GM12864 (cell line): ENCODE measurements at regions not wholly inside any gene's neighbourhood (a gene's known extent, or its start where the extent isn't known, plus 50 kb on each side); places are given as distances from the start of the nearest gene placed in this dataset.

Experiments used
- DNase-seq: peaks from one replicate; pipeline ENCODE4 v3.0.0-alpha.2; 2011; ENCODE audit warnings: low read depth
- H3K4me3 ChIP-seq: 2 replicates; pipeline ENCODE4 v1.5.1; 2011; ENCODE audit warnings: mild to moderate bottlenecking, low read depth, low read length, control low read depth
- TF ChIP-seq, protein P1 (sequence below): IDR thresholded peaks from 2 replicates; pipeline ENCODE4 v1.5.1; 2011; ENCODE audit warnings: low read depth, mild to moderate bottlenecking, moderate library complexity, low read length, control low read depth, inconsistent platforms; ENCODE audit errors: missing control alignments

DNA sequence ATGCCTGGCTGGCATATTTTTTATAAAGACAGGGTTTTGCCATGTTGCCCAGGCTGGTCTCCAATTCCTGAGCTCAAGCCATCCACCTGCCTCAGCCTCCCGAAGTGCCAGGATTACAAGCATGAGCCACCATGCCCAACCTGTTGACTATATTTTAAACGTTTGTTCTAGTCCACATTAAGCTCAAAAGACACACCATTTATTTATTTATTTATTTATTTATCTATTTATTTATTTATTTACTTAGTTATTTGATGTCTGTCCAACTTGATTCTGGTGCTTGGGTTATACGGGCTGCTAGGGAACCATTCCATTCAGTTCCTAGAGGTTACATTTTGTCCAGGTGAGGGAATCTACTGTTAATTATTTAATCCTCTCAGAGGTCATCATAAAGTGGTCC lies 98.1 kb upstream of the ADGRL4 start:
- DNase-seq, result no peak
- H3K4me3 ChIP-seq, result no peak overlapping the region
- TF ChIP-seq, protein P1, sequence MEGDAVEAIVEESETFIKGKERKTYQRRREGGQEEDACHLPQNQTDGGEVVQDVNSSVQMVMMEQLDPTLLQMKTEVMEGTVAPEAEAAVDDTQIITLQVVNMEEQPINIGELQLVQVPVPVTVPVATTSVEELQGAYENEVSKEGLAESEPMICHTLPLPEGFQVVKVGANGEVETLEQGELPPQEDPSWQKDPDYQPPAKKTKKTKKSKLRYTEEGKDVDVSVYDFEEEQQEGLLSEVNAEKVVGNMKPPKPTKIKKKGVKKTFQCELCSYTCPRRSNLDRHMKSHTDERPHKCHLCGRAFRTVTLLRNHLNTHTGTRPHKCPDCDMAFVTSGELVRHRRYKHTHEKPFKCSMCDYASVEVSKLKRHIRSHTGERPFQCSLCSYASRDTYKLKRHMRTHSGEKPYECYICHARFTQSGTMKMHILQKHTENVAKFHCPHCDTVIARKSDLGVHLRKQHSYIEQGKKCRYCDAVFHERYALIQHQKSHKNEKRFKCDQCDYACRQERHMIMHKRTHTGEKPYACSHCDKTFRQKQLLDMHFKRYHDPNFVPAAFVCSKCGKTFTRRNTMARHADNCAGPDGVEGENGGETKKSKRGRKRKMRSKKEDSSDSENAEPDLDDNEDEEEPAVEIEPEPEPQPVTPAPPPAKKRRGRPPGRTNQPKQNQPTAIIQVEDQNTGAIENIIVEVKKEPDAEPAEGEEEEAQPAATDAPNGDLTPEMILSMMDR, result no peak

DNA sequence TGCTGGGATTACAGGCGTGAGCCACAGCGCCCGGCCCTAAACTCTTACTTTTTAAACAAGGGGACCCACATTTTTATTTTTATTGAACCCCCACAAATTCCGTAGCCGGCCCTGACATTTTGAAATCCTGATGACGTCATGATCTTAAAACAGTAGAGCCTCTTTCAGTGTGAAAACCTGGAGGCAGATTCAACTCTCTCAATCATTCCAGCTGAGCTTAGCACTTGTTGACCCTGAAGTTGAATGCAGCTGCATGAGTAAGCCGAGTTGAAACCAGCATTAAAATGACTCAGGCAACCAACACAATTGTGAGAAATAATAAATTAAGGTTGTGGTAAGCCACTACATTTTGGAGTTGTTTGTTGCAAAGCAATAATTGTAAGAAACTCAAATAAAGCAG lies 93.9 kb upstream of the ADGRL4 start:
- H3K4me3 ChIP-seq, result no peak overlapping the region
- no peak for DNase-seq
- TF ChIP-seq, protein P1, result no peak

DNA sequence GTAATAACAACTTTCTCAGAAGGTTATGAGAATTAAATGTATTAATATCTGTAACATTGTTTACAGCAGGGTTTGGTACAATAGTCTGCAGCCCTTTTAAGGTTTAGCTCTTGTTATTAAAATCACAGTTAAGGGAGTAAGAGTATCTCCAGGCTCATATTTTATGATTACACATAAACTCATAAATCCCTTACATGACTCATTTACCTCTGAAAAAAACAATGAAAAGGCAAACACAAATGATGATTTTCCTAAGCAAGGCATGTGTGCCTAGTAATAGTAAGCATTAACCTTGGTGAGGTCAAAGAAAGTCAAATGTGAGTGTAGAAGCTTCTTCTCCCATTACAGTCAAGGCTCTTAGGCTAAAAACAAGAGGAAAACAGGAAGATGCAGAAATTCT lies 84.5 kb upstream of the ADGRL4 start:
- TF ChIP-seq, protein P1, result no peak
- DNase-seq, result no peak
- no peak overlapping the region for H3K4me3 ChIP-seq

DNA sequence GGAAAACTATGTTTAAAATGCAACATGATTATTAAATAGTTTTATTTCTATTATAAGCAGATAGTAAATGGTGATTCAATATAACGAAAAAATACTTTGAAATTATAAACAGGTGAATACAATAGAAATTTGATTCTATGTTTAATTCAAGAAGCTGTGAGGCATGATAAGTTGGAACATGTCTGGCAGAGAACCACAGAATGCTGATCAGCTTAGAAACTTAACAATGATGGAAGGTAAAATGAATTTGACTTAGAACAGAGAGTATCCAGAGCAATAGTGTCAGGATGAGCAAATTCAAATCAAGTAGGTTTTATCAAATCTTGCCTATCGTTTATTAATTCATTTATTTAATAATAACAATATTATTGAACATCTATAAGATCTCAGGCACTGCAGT lies 83.4 kb upstream of the ADGRL4 start:
- TF ChIP-seq, protein P1, result no peak
- no peak for DNase-seq
- H3K4me3 ChIP-seq, result no peak overlapping the region

DNA sequence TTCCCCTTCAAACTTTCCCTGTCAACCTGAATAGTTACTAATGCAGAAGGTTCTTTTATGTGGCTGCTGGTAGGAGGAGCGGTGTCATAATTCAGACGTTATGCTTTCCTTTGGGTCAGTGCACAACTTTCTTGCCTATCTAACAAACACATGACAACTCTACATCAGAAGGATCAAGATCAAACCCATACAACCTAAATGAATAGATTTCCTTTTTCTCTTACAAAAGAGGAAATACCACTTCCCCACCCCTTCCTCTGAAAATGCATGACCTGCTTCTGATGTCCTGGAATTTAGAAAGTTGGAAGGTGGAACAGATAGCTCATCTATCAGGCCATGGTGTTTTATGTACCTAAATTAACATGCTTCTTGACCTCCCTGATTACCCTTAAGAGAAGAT lies 75.7 kb upstream of the ADGRL4 start:
- DNase-seq, result no peak
- H3K4me3 ChIP-seq, result no peak overlapping the region
- TF ChIP-seq, protein P1, result no peak

DNA sequence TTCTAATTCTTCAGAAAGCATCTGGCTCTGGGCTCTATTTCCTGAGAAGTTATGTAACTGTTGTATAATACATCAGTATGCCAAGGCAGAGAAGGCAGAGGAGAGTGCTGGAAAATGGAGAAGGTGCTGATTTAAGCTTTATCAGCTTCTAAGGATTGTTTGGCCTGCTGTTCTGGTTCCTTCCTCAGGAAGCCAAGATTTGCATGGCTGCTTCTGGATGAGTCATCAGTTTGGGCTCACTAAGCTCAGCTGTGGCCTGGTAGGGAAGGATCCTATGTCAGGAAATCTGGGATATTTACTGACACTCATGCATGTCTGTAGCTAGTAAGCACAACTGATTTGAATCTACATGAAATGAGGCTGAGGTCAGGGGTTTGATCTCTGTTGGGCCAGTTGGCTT lies 73.2 kb upstream of the ADGRL4 start:
- DNase-seq, result no peak
- H3K4me3 ChIP-seq, result no peak overlapping the region
- TF ChIP-seq, protein P1, result no peak

DNA sequence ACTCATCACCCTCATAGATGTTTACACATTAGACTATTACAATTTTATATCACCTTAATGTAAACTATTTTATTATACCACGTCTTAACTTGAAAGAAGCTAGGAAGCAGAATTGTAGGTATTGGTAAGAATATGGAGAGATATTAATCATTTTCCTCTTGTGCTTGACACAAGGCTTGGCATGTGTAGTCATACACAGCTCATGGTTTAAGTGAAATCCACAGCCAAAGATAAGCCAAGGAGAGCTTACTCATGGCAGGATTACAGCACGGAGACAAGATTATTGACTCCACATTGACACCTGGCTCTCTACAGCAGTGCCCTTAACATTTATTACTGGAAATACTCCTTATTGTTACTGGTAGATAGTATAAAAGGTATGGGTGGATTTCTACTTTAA lies 68.4 kb upstream of the ADGRL4 start:
- DNase-seq, result no peak
- no peak overlapping the region for H3K4me3 ChIP-seq
- TF ChIP-seq, protein P1, result no peak
